GM21825 (cell line): ENCODE measurements at regions not wholly inside any gene's neighbourhood (a gene's known extent, or its start where the extent isn't known, plus 50 kb on each side); places are given as distances from the start of the nearest gene placed in this dataset.

Source experiments
- ATAC-seq: cut with Tn5 transposase; IDR thresholded peaks from one replicate; pipeline ENCODE4 v1.9.1; 2021; ENCODE audit warnings: mild to moderate bottlenecking, moderate library complexity; ENCODE audit not compliant: unreplicated experiment

- no peak for ATAC-seq
Observed at GRCh38 chrX:43560247-43560946, 95.7 kb upstream of the MAOA start.

GRCh38 chrX:43562372-43562771, 93.7 kb upstream of the MAOA start:
- no peak for ATAC-seq

GRCh38 chrX:43564953-43565352, 91.1 kb upstream of the MAOA start:
- ATAC-seq, result no peak

GRCh38 chrX:43566170-43566569, 89.9 kb upstream of the MAOA start:
- no peak for ATAC-seq

- no peak for ATAC-seq
Observed at GRCh38 chrX:43573441-43574015, 82.6 kb upstream of the MAOA start.

- no peak for ATAC-seq
Observed at GRCh38 chrX:43580621-43581020, 75.5 kb upstream of the MAOA start.

GRCh38 chrX:43581167-43581566, 74.9 kb upstream of the MAOA start:
- no peak for ATAC-seq

- ATAC-seq, result no peak
Observed at GRCh38 chrX:43581888-43582539, 74.1 kb upstream of the MAOA start.

- no peak for ATAC-seq
Observed at GRCh38 chrX:43582540-43582913, 73.6 kb upstream of the MAOA start.

GRCh38 chrX:43585922-43586321, 70.2 kb upstream of the MAOA start:
- ATAC-seq, result no peak

GRCh38 chrX:43586830-43587229, 69.3 kb upstream of the MAOA start:
- no peak for ATAC-seq

- ATAC-seq, result no peak
Observed at GRCh38 chrX:43589735-43590134, 66.4 kb upstream of the MAOA start.

GRCh38 chrX:43590150-43590549, 65.9 kb upstream of the MAOA start:
- ATAC-seq, result no peak

GRCh38 chrX:43592597-43592996, 63.5 kb upstream of the MAOA start:
- no peak for ATAC-seq

- ATAC-seq, result no peak
Observed at GRCh38 chrX:43595931-43596330, 60.2 kb upstream of the MAOA start.

GRCh38 chrX:43604753-43605152, 51.3 kb upstream of the MAOA start:
- ATAC-seq, result no peak

GRCh38 chrX:43605351-43605750, 50.7 kb upstream of the MAOA start:
- ATAC-seq, result no peak
